SK-N-SH (cell line): ENCODE measurements at regions not wholly inside any gene's neighbourhood (a gene's known extent, or its start where the extent isn't known, plus 50 kb on each side); places are given as distances from the start of the nearest gene placed in this dataset.

Experiments
- CTCF ChIA-PET: fragments of 300-600, 350-600 bp; formaldehyde crosslinking; extraction: SDS; loops from one replicate; lab custom pipeline; 2021; lab: Yijun Ruan, JAX
- POLR2A ChIA-PET: fragments of 350-600 bp; sonication (Branson Sonifier 250); formaldehyde crosslinking; extraction: SDS; loops from one replicate; lab custom pipeline; 2020; ENCODE audit warnings: antibody characterized with exemption, inconsistent platforms; lab: Yijun Ruan, JAX
- DNase-seq: peaks from one replicate; pipeline ENCODE4 v3.0.0; 2012
- H2AFZ ChIP-seq: fragments of 200-600 bp; sonication (generic); 2 replicates; pipeline ENCODE4 v1.8.1; 2016; ENCODE audit warnings: antibody characterized with exemption, mild to moderate bottlenecking, low read depth
- H3F3A ChIP-seq: fragments of 200-600 bp; sonication (generic); replicated peaks from 2 replicates; pipeline ENCODE3; 2016; ENCODE audit warnings: antibody characterized with exemption, mild to moderate bottlenecking; ENCODE audit not compliant: insufficient read depth
- H3K27ac ChIP-seq, 2 experiments: fragments of 200-500 bp in 1 of 2; fragments of 200-600 bp in 1 of 2; sonication (Bioruptor generic) in 1 of 2; sonication (generic), shearing (Covaris generic) in 1 of 2; 2 replicates each; pipeline versions ENCODE4 v1.5.1 to v1.6.1; 2014 to 2016; ENCODE audit warnings: low read depth in 2 of 2, inconsistent platforms in 1 of 2, low read length in 1 of 2, mild to moderate bottlenecking in 1 of 2, mixed read lengths in 1 of 2
- H3K27me3 ChIP-seq: fragments of 200-600 bp; sonication (generic), shearing (Covaris generic); 2 replicates; pipeline ENCODE4 v1.6.1; 2016; ENCODE audit warnings: mixed run types; ENCODE audit not compliant: insufficient read depth
- H3K36me3 ChIP-seq, 2 experiments: fragments of 200-500 bp in 1 of 2; fragments of 200-600 bp in 1 of 2; sonication (Bioruptor generic) in 1 of 2; sonication (generic) in 1 of 2; replicated peaks in 1 of 2; 2 replicates each; pipeline versions ENCODE3 to v1.5.1; 2014 to 2016; ENCODE audit warnings: low read length in 1 of 2, mild to moderate bottlenecking in 1 of 2; ENCODE audit not compliant: insufficient read depth in 2 of 2, control insufficient read depth in 1 of 2
- H3K4me1 ChIP-seq, 2 experiments: fragments of 200-500 bp in 1 of 2; fragments of 200-600 bp in 1 of 2; sonication (Bioruptor generic) in 1 of 2; sonication (generic), shearing (Covaris generic) in 1 of 2; 2 replicates each; pipeline versions ENCODE4 v1.5.1 to v1.6.1; 2014 to 2016; ENCODE audit warnings: low read depth in 1 of 2, low read length in 1 of 2, mixed run types in 1 of 2; ENCODE audit not compliant: insufficient read depth in 2 of 2, control insufficient read depth in 1 of 2
- H3K4me2 ChIP-seq: fragments of 200-600 bp; sonication (generic), shearing (Covaris generic); 2 replicates; pipeline ENCODE4 v1.6.1; 2017; ENCODE audit warnings: mixed run types
- H3K4me3 ChIP-seq, 2 experiments: fragments of 200-500 bp in 1 of 2; fragments of 200-600 bp in 1 of 2; sonication (Bioruptor generic) in 1 of 2; sonication (generic), shearing (Covaris generic) in 1 of 2; 2 replicates each; pipeline versions ENCODE4 v1.5.1 to v1.8.1; 2014 to 2016; ENCODE audit warnings: low read depth in 2 of 2, inconsistent platforms in 1 of 2, low read length in 1 of 2, mild to moderate bottlenecking in 1 of 2, mixed read lengths in 1 of 2, moderate library complexity in 1 of 2
- H3K79me2 ChIP-seq: fragments of 200-600 bp; sonication (generic); 2 replicates; pipeline ENCODE4 v1.8.1; 2017; ENCODE audit warnings: mild to moderate bottlenecking; ENCODE audit not compliant: insufficient read depth
- H3K9ac ChIP-seq: fragments of 200-600 bp; sonication (generic); 2 replicates; pipeline ENCODE4 v1.6.1; 2017; ENCODE audit warnings: mixed run types
- H3K9me2 ChIP-seq: fragments of 200-600 bp; sonication (generic); 2 replicates; pipeline ENCODE4 v1.6.1; 2017; ENCODE audit warnings: mixed run types
- H3K9me3 ChIP-seq: fragments of 200-600 bp; sonication (generic); 2 replicates; pipeline ENCODE4 v1.6.1; 2017; ENCODE audit warnings: mixed run types, mild to moderate bottlenecking, moderate library complexity
- H4K20me1 ChIP-seq: fragments of 200-600 bp; sonication (generic); 2 replicates; pipeline ENCODE4 v1.6.1; 2017; ENCODE audit warnings: mild to moderate bottlenecking, mixed run types; ENCODE audit not compliant: insufficient read depth
- CHD2 ChIP-seq: fragments of 150-350 bp; IDR thresholded peaks from 2 replicates; pipeline ENCODE4 v1.6.1; 2018; ENCODE audit warnings: low read length; ENCODE audit not compliant: partially characterized antibody
- CTCF ChIP-seq: fragments of 200-600 bp; sonication (generic); IDR thresholded peaks from 2 replicates; pipeline ENCODE4 v1.6.1; 2017; ENCODE audit warnings: antibody characterized with exemption, mild to moderate bottlenecking, moderate library complexity
- ELF1 ChIP-seq: IDR thresholded peaks from 2 replicates; pipeline ENCODE4 v1.4.0; 2012
- EP300 ChIP-seq, 2 experiments: IDR thresholded peaks; 2 replicates each; pipeline versions ENCODE4 v1.4.0 to v1.6.1; 2012; ENCODE audit warnings: borderline replicate concordance in 1 of 2, low read depth in 1 of 2, low read length in 1 of 2
- FOSL2 ChIP-seq: IDR thresholded peaks from 2 replicates; pipeline ENCODE4 v1.4.0; 2012; ENCODE audit warnings: low read depth, mild to moderate bottlenecking, moderate library complexity, borderline replicate concordance
- FOXM1 ChIP-seq: IDR thresholded peaks from 2 replicates; pipeline ENCODE4 v1.4.0; 2012; ENCODE audit warnings: low read depth, mild to moderate bottlenecking
- GATA2 ChIP-seq: sonication (generic); formaldehyde crosslinking; IDR thresholded peaks from 2 replicates; pipeline ENCODE4 v1.5.0; 2020; ENCODE audit warnings: mild to moderate bottlenecking, missing genetic modification reagents
- MEF2A ChIP-seq: IDR thresholded peaks from 2 replicates; pipeline ENCODE4 v1.4.0; 2012; ENCODE audit warnings: low read depth, borderline replicate concordance
- MXI1 ChIP-seq: IDR thresholded peaks from 2 replicates; pipeline ENCODE4 v1.6.1; 2012; ENCODE audit warnings: mild to moderate bottlenecking, low read depth, low read length, improper control_type of control experiment
- NFIC ChIP-seq: IDR thresholded peaks from 2 replicates; pipeline ENCODE4 v1.4.0; 2012; ENCODE audit warnings: borderline replicate concordance
- PBX3 ChIP-seq: IDR thresholded peaks from 2 replicates; pipeline ENCODE4; 2012
- RAD21 ChIP-seq: IDR thresholded peaks from 2 replicates; pipeline ENCODE4 v1.6.1; 2012; ENCODE audit warnings: mild to moderate bottlenecking, low read length
- RXRA ChIP-seq: IDR thresholded peaks from 2 replicates; pipeline ENCODE4 v1.4.0; 2012; ENCODE audit warnings: low read depth, mild to moderate bottlenecking, borderline replicate concordance
- SMC3 ChIP-seq: IDR thresholded peaks from 2 replicates; pipeline ENCODE4 v1.6.1; 2012; ENCODE audit warnings: low read depth, low read length, improper control_type of control experiment
- TEAD4 ChIP-seq: IDR thresholded peaks from 2 replicates; pipeline ENCODE4 v1.4.0; 2012; ENCODE audit warnings: mild to moderate bottlenecking, borderline replicate concordance; ENCODE audit not compliant: insufficient read depth
- YY1 ChIP-seq: IDR thresholded peaks from 2 replicates; pipeline ENCODE4 v1.4.0; 2012; ENCODE audit warnings: low read depth, mild to moderate bottlenecking
- ZBTB33 ChIP-seq: IDR thresholded peaks from 2 replicates; pipeline ENCODE4 v1.4.0; 2012; ENCODE audit warnings: low read depth, borderline replicate concordance
- WGBS: methylation state at CpG from one replicate; pipeline ENCODE4 v1.1.6; 2017; ENCODE audit warnings: low lambda C conversion rate; 5-methylcytosine and 5-hydroxymethylcytosine counted together

- Histone ChIP-seq H3K4me3 (no peak overlapping the region), H3K4me2 (no peak overlapping the region), H2AFZ (no peak overlapping the region), H3F3A (no peaks in the 10 kb centered on the region), H3K9me2 (no peaks in the 10 kb centered on the region), H3K4me1 (no peaks in the 10 kb centered on the region), H3K9ac (no peak overlapping the region), H3K36me3 (no peaks in the 10 kb centered on the region), H4K20me1 (no peaks in the 10 kb centered on the region), H3K79me2 (no peaks in the 10 kb centered on the region), H3K27ac (no peak overlapping the region), H3K9me3 (no peaks in the 10 kb centered on the region), H3K27me3 (no peaks in the 10 kb centered on the region)
- ChIA-PET POLR2A (no interaction called here), CTCF (interaction anchor here (0.8 to 1.5 kb wide), 4 partner anchors 53 to 160 kb away, joined by 3 to 4 read pairs (median 4); no protein-coding TSS in a partner anchor)
- DNase-seq: peak; percentile 10
- 50% methylated on average over 5 of the region's 5 CpGs for WGBS
- TF ChIP-seq FOSL2 (no peak), EP300 (IDR thresholded peaks at IDR 0.05; ENCODE audit: borderline replicate concordance in 1 of 2, low read depth in 1 of 2, low read length in 1 of 2) (no peak), ZBTB33 (no peak), FOXM1 (no peak), CHD2 (no peak), RAD21 (peak; percentile 48), PBX3 (no peak), YY1 (no peak), GATA2 (CRISPR knock-in tag) (no peak), NFIC (no peak), MEF2A (no peak), ELF1 (no peak), MXI1 (no peak), CTCF (peak; percentile 53), SMC3 (peak; percentile 31; the same call in 1 of the 2 replicates), TEAD4 (no peak), RXRA (no peak)
Measured at GRCh38 chr9:4923580-4924544, 61.2 kb upstream of the JAK2 start.
